HL-60 (cell line): ENCODE measurements at regions not wholly inside any gene's neighbourhood (a gene's known extent, or its start where the extent isn't known, plus 50 kb on each side); places are given as distances from the start of the nearest gene placed in this dataset.

Experiments used
- CTCF ChIP-seq: IDR thresholded peaks from one replicate; pipeline ENCODE4 v1.5.1; 2011; ENCODE audit warnings: low read length, control low read depth, inconsistent platforms; ENCODE audit not compliant: insufficient read depth
- GABPA ChIP-seq: IDR thresholded peaks from 2 replicates; pipeline ENCODE4 v1.6.1; 2012; ENCODE audit warnings: low read depth
- REST ChIP-seq: IDR thresholded peaks from 2 replicates; pipeline ENCODE4 v1.6.1; 2012; ENCODE audit warnings: low read depth; ENCODE audit not compliant: insufficient replicate concordance

GRCh38 chr7:131021460-131021859 is 287.5 kb upstream of the KLF14 start:
- TF ChIP-seq CTCF: no peak
- TF ChIP-seq REST: no peak
- no peak for TF ChIP-seq GABPA
